Left lung (tissue), 4 donors: ENCODE measurements at regions not wholly inside any gene's neighbourhood (a gene's known extent, or its start where the extent isn't known, plus 50 kb on each side); places are given as distances from the start of the nearest gene placed in this dataset.

Source experiments
- ATAC-seq: fragments of 200-7000 bp; cut with Tn5 transposase; one replicate; pipeline ENCODE4 v1.9.1; 2020; ENCODE audit warnings: moderate library complexity
- DNase-seq, 4 donors: peaks; one replicate each; pipeline ENCODE4 v3.0.0-alpha.2; 2013 to 2020
- H3K27ac ChIP-seq, 2 donors: fragments of 200-600 bp; sonication (generic) in 1 of 2; one replicate each; pipeline versions ENCODE4 v1.5.0 to v1.8.0; 2020 to 2021
- H3K27me3 ChIP-seq, 2 donors: fragments of 200-600 bp; sonication (generic) in 1 of 2; one replicate each; pipeline versions ENCODE4 v1.5.0 to v1.8.0; 2020 to 2021
- H3K36me3 ChIP-seq, 2 donors: fragments of 200-600 bp; sonication (generic) in 1 of 2; one replicate each; pipeline versions ENCODE4 v1.5.0 to v1.8.0; 2020 to 2021
- H3K4me1 ChIP-seq, 2 donors: fragments of 200-600 bp; one replicate each; pipeline ENCODE4 v1.8.0; 2021
- H3K4me3 ChIP-seq, 2 donors: fragments of 200-600 bp; sonication (generic) in 1 of 2; one replicate each; pipeline versions ENCODE4 v1.5.0 to v1.8.0; 2020 to 2021; ENCODE audit warnings: mild to moderate bottlenecking in 1 of 2
- H3K9me3 ChIP-seq, 2 donors: fragments of 200-600 bp; sonication (generic) in 1 of 2; one replicate each; pipeline versions ENCODE4 v1.5.0 to v1.8.0; 2020 to 2021
- CTCF ChIP-seq, 2 donors: fragments of 200-600 bp; sonication (generic) in 1 of 2; IDR thresholded peaks; one replicate each; pipeline versions ENCODE4 v1.5.0 to v1.8.0; 2021; ENCODE audit warnings: antibody characterized with exemption in 2 of 2
- intact Hi-C, 2 donors: fragments of 100-400 bp; cut with DNase I; formaldehyde crosslinking; loops; one replicate each; pipeline versions ENCODE4 v1.11.2 to v1.14.2; 2022
- donor health status: DM: no; HTN: yes; CAD: no.
- donor health status: DM: no; HTN: no; CAD: no.

- no peak overlapping the region for H3K27ac ChIP-seq
- H3K9me3 ChIP-seq: no peaks in the 10 kb centered on the region
- intact Hi-C loops: no loop called here
- ATAC-seq (no peak), DNase-seq (no peak)
- no peaks in the 10 kb centered on the region for H3K36me3 ChIP-seq
- TF ChIP-seq CTCF (IDR thresholded peaks at IDR 0.05): no peak
- H3K4me1 ChIP-seq: no peaks in the 10 kb centered on the region
- no peaks in the 10 kb centered on the region for H3K27me3 ChIP-seq
- no peak overlapping the region for H3K4me3 ChIP-seq
These were observed 657.4 kb upstream of the ADGRL4 start for GRCh38 chr1:79663916-79664315.

GRCh38 chr1:79662596-79662995 lies 656.1 kb upstream of the ADGRL4 start:
- TF ChIP-seq CTCF (IDR thresholded peaks at IDR 0.05): no peak
- no peak overlapping the region for H3K4me3 ChIP-seq

GRCh38 chr1:79660129-79660528 lies 653.6 kb upstream of the ADGRL4 start:
- Histone ChIP-seq H3K4me1 (no peaks in the 10 kb centered on the region), H3K36me3 (no peaks in the 10 kb centered on the region), H3K4me3 (no peak overlapping the region), H3K27me3 (no peaks in the 10 kb centered on the region), H3K27ac (no peak overlapping the region), H3K9me3 (no peaks in the 10 kb centered on the region)
- ATAC-seq: no peak
- no peak for DNase-seq
- TF ChIP-seq CTCF (IDR thresholded peaks at IDR 0.05): no peak
- intact Hi-C loops: no loop called here

More at GRCh38 chr1:79662596-79662995, 656.1 kb upstream of the ADGRL4 start:
- H3K9me3 ChIP-seq: no peaks in the 10 kb centered on the region
- no peaks in the 10 kb centered on the region for H3K36me3 ChIP-seq
- intact Hi-C loops: no loop called here
- ATAC-seq: no peak
- no peak overlapping the region for H3K27ac ChIP-seq
- H3K4me1 ChIP-seq: no peaks in the 10 kb centered on the region
- no peak for DNase-seq
- H3K27me3 ChIP-seq: no peaks in the 10 kb centered on the region

DNA sequence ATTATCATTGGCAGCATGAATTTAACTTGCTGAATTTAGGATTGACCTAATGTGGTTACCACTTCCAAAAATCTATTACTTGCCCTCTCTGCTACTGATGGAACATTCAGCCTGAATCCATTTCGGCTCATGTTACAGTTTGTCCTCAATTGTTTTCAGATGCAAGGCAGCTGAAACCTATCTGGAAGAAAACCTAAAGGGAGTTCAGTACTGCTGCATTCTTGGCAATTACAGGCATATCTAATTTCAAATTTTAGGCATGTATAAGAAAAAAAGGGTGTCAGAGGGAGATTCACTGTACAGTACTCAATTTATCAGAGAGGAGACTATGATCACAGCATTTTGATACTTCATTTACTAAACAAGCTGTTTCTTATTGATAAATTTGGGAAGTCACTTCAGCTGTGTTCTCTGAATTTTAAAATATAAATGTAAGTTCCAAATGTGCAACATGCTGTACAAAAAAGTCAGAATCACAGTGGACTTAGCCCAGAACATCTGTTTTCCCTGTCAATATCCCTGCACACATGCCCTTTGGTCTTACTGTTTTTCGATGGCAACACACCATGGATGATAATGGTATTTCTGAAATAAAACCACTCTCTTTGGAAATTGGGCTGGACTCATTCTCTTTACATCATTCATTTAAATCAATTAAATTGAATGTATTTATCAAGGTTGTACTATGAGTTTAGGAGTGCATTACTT lies 651.6 kb upstream of the ADGRL4 start:
- Histone ChIP-seq H3K9me3 (no peaks in the 10 kb centered on the region), H3K4me1 (no peaks in the 10 kb centered on the region), H3K27me3 (no peaks in the 10 kb centered on the region), H3K4me3 (no peak overlapping the region), H3K36me3 (no peaks in the 10 kb centered on the region), H3K27ac (no peak overlapping the region)
- no peak for TF ChIP-seq CTCF (IDR thresholded peaks at IDR 0.05)
- DNase-seq (peak in 1 of 4 donors; percentile 18), ATAC-seq (no peak)
- intact Hi-C loops: no loop called here

GRCh38 chr1:79655876-79656275 lies 649.3 kb upstream of the ADGRL4 start:
- no peak for TF ChIP-seq CTCF (IDR thresholded peaks at IDR 0.05)
- no peak for DNase-seq
- Histone ChIP-seq H3K27ac (no peak overlapping the region), H3K9me3 (no peaks in the 10 kb centered on the region), H3K36me3 (no peaks in the 10 kb centered on the region), H3K4me1 (no peaks in the 10 kb centered on the region), H3K4me3 (no peak overlapping the region), H3K27me3 (no peaks in the 10 kb centered on the region)
- no peak for ATAC-seq
- intact Hi-C loops: no loop called here
